Progenitor cell of endocrine pancreas (in vitro differentiated cells): ENCODE measurements at regions not wholly inside any gene's neighbourhood (a gene's known extent, or its start where the extent isn't known, plus 50 kb on each side); places are given as distances from the start of the nearest gene placed in this dataset.

Experiments used
- DNase-seq: peaks from one replicate; pipeline ENCODE4 v3.0.0; 2021; ENCODE audit warnings: low spot score; ENCODE audit not compliant: unreplicated experiment
- H3K27ac Mint-ChIP-seq: 2 replicates; pipeline ENCODE4 v1.8.0; 2021; ENCODE audit warnings: mild to moderate bottlenecking, moderate library complexity, mixed read lengths
- H3K27me3 Mint-ChIP-seq: 2 replicates; pipeline ENCODE4 v1.8.0; 2021; ENCODE audit warnings: mixed read lengths
- H3K36me3 Mint-ChIP-seq: 2 replicates; pipeline ENCODE4 v1.8.0; 2022; ENCODE audit warnings: mixed read lengths; ENCODE audit not compliant: insufficient read depth
- H3K4me1 Mint-ChIP-seq: 2 replicates; pipeline ENCODE4 v1.8.0; 2021; ENCODE audit warnings: low read depth, mixed read lengths
- H3K4me3 Mint-ChIP-seq: 2 replicates; pipeline ENCODE4 v1.8.0; 2021; ENCODE audit warnings: low read depth, mild to moderate bottlenecking, moderate library complexity, mixed read lengths
- H3K9me3 Mint-ChIP-seq: 2 replicates; pipeline ENCODE4 v1.8.0; 2021; ENCODE audit warnings: low read depth, mixed read lengths
- CTCF ChIP-seq: fragments of 200-600 bp; sonication (generic); IDR thresholded peaks from one replicate; pipeline ENCODE4 v1.5.0; 2021; ENCODE audit warnings: antibody characterized with exemption, mild to moderate bottlenecking; ENCODE audit not compliant: unreplicated experiment

GRCh38 chr16:65355706-65356105 is 233.8 kb upstream of the CDH11 start:
- peaks cover 3% of the 10 kb centered on the region for H3K9me3 Mint-ChIP-seq
- TF ChIP-seq CTCF, result no peak
- DNase-seq, result no peak
- no peaks in the 10 kb centered on the region for H3K4me1 Mint-ChIP-seq
- H3K27ac Mint-ChIP-seq, result no peak overlapping the region
- H3K4me3 Mint-ChIP-seq, result no peak overlapping the region
- no peaks in the 10 kb centered on the region for H3K36me3 Mint-ChIP-seq
- H3K27me3 Mint-ChIP-seq, result peaks cover 3% of the 10 kb centered on the region

- TF ChIP-seq CTCF, result no peak
- Mint-ChIP-seq H3K4me3 (no peak overlapping the region), H3K4me1 (no peaks in the 10 kb centered on the region), H3K9me3 (peaks cover 3% of the 10 kb centered on the region), H3K36me3 (no peaks in the 10 kb centered on the region), H3K27ac (no peak overlapping the region), H3K27me3 (peaks cover 6% of the 10 kb centered on the region)
- DNase-seq, result no peak
Observed at GRCh38 chr16:65353183-65353582, 231.3 kb upstream of the CDH11 start.

GRCh38 chr16:65349626-65350025 is 227.8 kb upstream of the CDH11 start:
- Mint-ChIP-seq H3K9me3 (no peaks in the 10 kb centered on the region), H3K27me3 (peaks cover 6% of the 10 kb centered on the region), H3K4me1 (no peaks in the 10 kb centered on the region), H3K4me3 (no peak overlapping the region), H3K27ac (no peak overlapping the region), H3K36me3 (no peaks in the 10 kb centered on the region)
- DNase-seq, result no peak
- TF ChIP-seq CTCF, result no peak

- Mint-ChIP-seq H3K36me3 (no peaks in the 10 kb centered on the region), H3K4me1 (no peaks in the 10 kb centered on the region), H3K27ac (no peak overlapping the region)
Observed at GRCh38 chr16:65343556-65343955, 221.7 kb upstream of the CDH11 start.

GRCh38 chr16:65342231-65342866 is 220.5 kb upstream of the CDH11 start:
- H3K4me1 Mint-ChIP-seq, result no peaks in the 10 kb centered on the region
- no peak for DNase-seq
- H3K27me3 Mint-ChIP-seq, result no peaks in the 10 kb centered on the region
- TF ChIP-seq CTCF, result no peak
- no peak overlapping the region for H3K27ac Mint-ChIP-seq
- no peak overlapping the region for H3K4me3 Mint-ChIP-seq
- no peaks in the 10 kb centered on the region for H3K36me3 Mint-ChIP-seq
- no peaks in the 10 kb centered on the region for H3K9me3 Mint-ChIP-seq

More at GRCh38 chr16:65343556-65343955, 221.7 kb upstream of the CDH11 start:
- DNase-seq, result no peak
- no peak for TF ChIP-seq CTCF
- Mint-ChIP-seq H3K9me3 (no peaks in the 10 kb centered on the region), H3K27me3 (peaks cover under 1% of the 10 kb centered on the region), H3K4me3 (no peak overlapping the region)
